ENCODE measurements at regions not wholly inside any gene's neighbourhood (a gene's known extent, or its start where the extent isn't known, plus 50 kb on each side); places are given as distances from the start of the nearest gene placed in this dataset.

GRCh38 chr3:77707281-77707680 lies 667.4 kb downstream of the ROBO2 start:
- intact Hi-C loops (cut with DNase I), result no loop called here

GRCh38 chr3:77709155-77709554 lies 669.3 kb downstream of the ROBO2 start:
- intact Hi-C loops (cut with DNase I), result no loop called here
- Histone ChIP-seq H3K4me3 (no peak overlapping the region), H3K27me3 (no peaks in the 10 kb centered on the region), H3K27ac (no peak overlapping the region), H3K9me3 (no peaks in the 10 kb centered on the region), H3K4me1 (no peaks in the 10 kb centered on the region), H3K36me3 (no peaks in the 10 kb centered on the region)
- TF ChIP-seq CTCF (IDR thresholded peaks at IDR 0.05), result no peak
- no peak for ATAC-seq
- no peak for DNase-seq

More at GRCh38 chr3:77707281-77707680, 667.4 kb downstream of the ROBO2 start:
- H3K4me3 ChIP-seq, result no peak overlapping the region
- no peaks in the 10 kb centered on the region for H3K4me1 ChIP-seq
- ATAC-seq, result no peak
- no peaks in the 10 kb centered on the region for H3K36me3 ChIP-seq
- no peaks in the 10 kb centered on the region for H3K27me3 ChIP-seq
- no peak overlapping the region for H3K27ac ChIP-seq
- TF ChIP-seq CTCF (IDR thresholded peaks at IDR 0.05), result no peak
- H3K9me3 ChIP-seq, result no peaks in the 10 kb centered on the region
- no peak for DNase-seq

GRCh38 chr3:77718311-77718710 lies 678.4 kb downstream of the ROBO2 start:
- no peaks in the 10 kb centered on the region for H3K4me1 ChIP-seq

GRCh38 chr3:77720460-77720971 lies 680.6 kb downstream of the ROBO2 start:
- ATAC-seq, result no peak
- Histone ChIP-seq H3K27ac (no peak overlapping the region), H3K4me3 (no peak overlapping the region), H3K27me3 (no peaks in the 10 kb centered on the region), H3K4me1 (no peaks in the 10 kb centered on the region), H3K36me3 (no peaks in the 10 kb centered on the region), H3K9me3 (no peaks in the 10 kb centered on the region)
- intact Hi-C loops (cut with DNase I), result no loop called here
- no peak for DNase-seq
- TF ChIP-seq CTCF (IDR thresholded peaks at IDR 0.05), result no peak

More at GRCh38 chr3:77718311-77718710, 678.4 kb downstream of the ROBO2 start:
- H3K27ac ChIP-seq, result no peak overlapping the region
- TF ChIP-seq CTCF (IDR thresholded peaks at IDR 0.05), result no peak
- no peak overlapping the region for H3K4me3 ChIP-seq
- H3K36me3 ChIP-seq, result no peaks in the 10 kb centered on the region
- intact Hi-C loops (cut with DNase I), result no loop called here
- ATAC-seq (no peak), DNase-seq (no peak)
- H3K9me3 ChIP-seq, result no peaks in the 10 kb centered on the region
- H3K27me3 ChIP-seq, result no peaks in the 10 kb centered on the region

GRCh38 chr3:77726517-77726916 lies 686.6 kb downstream of the ROBO2 start:
- Histone ChIP-seq H3K4me1 (no peaks in the 10 kb centered on the region), H3K9me3 (no peaks in the 10 kb centered on the region), H3K27ac (no peak overlapping the region), H3K27me3 (no peaks in the 10 kb centered on the region), H3K4me3 (no peak overlapping the region), H3K36me3 (no peaks in the 10 kb centered on the region)
- DNase-seq, result no peak
- no peak for ATAC-seq
- no peak for TF ChIP-seq CTCF (IDR thresholded peaks at IDR 0.05)
- intact Hi-C loops (cut with DNase I), result no loop called here

- Histone ChIP-seq H3K4me3 (no peak overlapping the region), H3K27me3 (no peaks in the 10 kb centered on the region), H3K27ac (no peak overlapping the region), H3K4me1 (no peaks in the 10 kb centered on the region), H3K36me3 (no peaks in the 10 kb centered on the region), H3K9me3 (no peaks in the 10 kb centered on the region)
- ATAC-seq, result no peak
- DNase-seq, result no peak
- intact Hi-C loops (cut with DNase I), result no loop called here
- TF ChIP-seq CTCF (IDR thresholded peaks at IDR 0.05), result no peak
These were observed 706.1 kb downstream of the ROBO2 start for GRCh38 chr3:77746048-77746447.

Data from upper lobe of right lung (tissue), 1 donor.